ENCODE measurements at regions not wholly inside any gene's neighbourhood (a gene's known extent, or its start where the extent isn't known, plus 50 kb on each side); places are given as distances from the start of the nearest gene placed in this dataset.

DNA sequence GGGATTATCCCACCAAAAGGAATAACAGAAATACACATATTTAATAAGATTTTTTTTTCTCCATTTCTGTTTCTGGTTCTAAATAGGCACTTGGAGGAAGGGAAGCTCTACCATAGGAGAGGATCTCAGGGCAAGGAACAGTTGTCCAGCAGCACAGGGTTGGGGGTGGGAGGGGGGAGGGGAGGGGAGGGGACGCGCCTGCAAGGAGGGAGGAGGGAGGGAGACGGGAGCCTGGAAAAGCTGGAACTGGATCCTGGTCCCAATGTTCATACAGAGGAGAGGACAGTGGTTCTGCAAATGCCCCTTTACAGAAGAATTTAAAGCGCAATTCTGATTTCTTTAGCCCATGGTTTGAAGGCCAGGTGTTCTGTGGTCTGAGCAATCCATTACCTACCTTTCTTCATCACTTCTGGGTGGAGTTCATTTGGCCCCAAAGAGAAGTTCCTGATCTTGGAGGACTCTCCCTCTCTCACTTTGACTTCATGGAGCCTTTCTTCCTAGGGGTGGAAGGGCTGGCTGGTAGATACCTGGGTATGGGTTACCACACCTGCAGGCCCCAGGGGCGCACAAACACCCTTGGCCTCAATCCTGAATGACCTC, 348.9 kb upstream of the NCAM1 start:
- H3K27ac Mint-ChIP-seq = peak overlapping the region; percentile 48
- H3K9me3 Mint-ChIP-seq = no peaks in the 10 kb centered on the region
- no peak for TF ChIP-seq CTCF (IDR thresholded peaks at IDR 0.05; ENCODE audit: unreplicated experiment)
- no peaks in the 10 kb centered on the region for H3K36me3 Mint-ChIP-seq
- no peak for DNase-seq (ENCODE audit: low spot score in 2 of 2, unreplicated experiment in 2 of 2)
- no peaks in the 10 kb centered on the region for H3K27me3 Mint-ChIP-seq (ENCODE audit: low read depth)
- H3K4me1 Mint-ChIP-seq = peaks cover 83% of the 10 kb centered on the region
- no peak overlapping the region for H3K4me3 Mint-ChIP-seq

DNA sequence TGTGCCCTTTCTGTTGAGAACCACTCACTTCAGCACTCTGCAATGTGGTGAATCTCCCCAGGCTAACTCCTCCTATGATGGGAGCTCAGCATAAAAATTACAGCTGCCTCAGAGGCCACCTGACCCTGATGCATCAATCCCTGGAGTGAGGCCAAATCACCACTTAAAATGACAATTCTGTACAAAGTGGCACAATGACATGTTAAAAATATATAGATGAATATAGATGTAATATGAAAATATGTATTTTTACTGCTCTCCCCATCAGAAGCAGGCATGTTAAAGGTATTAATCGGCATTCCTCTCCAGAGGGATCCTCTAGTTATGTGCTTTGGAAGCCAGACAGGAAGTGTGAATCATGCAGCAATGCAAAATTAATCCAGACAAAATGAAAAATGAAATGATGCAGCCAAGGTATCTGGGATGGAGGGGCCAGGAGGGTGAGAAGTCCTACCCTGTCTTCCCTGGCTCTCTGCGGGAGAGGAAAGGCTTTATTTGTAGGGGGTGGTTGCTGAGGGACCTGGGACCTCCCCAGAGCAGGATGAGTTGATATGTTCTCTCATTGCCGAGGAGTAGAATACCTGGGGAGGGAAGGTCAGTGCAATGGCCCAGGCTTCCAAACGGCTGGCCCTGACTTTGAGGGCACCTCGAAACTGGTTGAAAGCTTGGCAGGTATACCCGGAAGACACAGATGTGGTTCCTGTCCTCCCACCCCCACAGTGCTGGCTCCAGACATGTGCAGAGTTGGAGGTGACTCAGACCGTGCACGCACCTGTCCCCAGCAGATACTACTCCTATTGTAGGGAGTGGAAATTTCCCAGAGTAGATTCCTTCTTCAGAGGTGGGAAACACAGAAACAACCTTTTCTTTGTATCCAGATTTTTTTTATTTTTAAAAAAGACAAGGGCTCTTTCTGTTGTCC, 347.9 kb upstream of the NCAM1 start:
- Mint-ChIP-seq H3K27ac (peak overlapping the region; percentile 91), H3K27me3 (ENCODE audit: low read depth) (no peaks in the 10 kb centered on the region), H3K36me3 (no peaks in the 10 kb centered on the region), H3K9me3 (no peaks in the 10 kb centered on the region), H3K4me3 (no peak overlapping the region), H3K4me1 (peaks cover 77% of the 10 kb centered on the region)
- no peak for TF ChIP-seq CTCF (IDR thresholded peaks at IDR 0.05; ENCODE audit: unreplicated experiment)
- no peak for DNase-seq (ENCODE audit: low spot score in 2 of 2, unreplicated experiment in 2 of 2)

DNA sequence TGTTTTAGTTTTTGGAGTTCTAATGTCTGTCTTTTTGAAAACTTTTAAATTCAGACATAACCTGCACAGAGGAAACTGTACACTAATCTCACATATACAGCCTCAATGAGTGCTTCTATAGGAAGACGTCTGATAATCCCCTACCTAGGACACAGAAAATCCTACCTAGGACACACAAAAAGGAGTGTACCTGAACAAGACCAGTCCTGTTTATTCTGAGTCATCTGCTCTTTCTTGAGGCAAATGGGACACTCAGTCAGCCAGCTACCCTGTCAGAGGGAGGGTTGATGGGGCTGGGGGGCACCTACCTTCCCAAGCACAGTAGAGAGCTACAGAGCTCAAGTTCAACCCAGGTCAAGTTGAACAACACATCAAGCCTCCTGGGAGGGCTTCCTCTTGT, 346.6 kb upstream of the NCAM1 start:
- no peak for TF ChIP-seq CTCF (IDR thresholded peaks at IDR 0.05; ENCODE audit: unreplicated experiment)
- H3K4me1 Mint-ChIP-seq = peaks cover 68% of the 10 kb centered on the region
- H3K36me3 Mint-ChIP-seq = no peaks in the 10 kb centered on the region
- H3K9me3 Mint-ChIP-seq = no peaks in the 10 kb centered on the region
- H3K4me3 Mint-ChIP-seq = no peak overlapping the region
- no peaks in the 10 kb centered on the region for H3K27me3 Mint-ChIP-seq (ENCODE audit: low read depth)
- no peak for DNase-seq (ENCODE audit: low spot score in 2 of 2, unreplicated experiment in 2 of 2)
- peak overlapping the region; percentile 83 for H3K27ac Mint-ChIP-seq

DNA sequence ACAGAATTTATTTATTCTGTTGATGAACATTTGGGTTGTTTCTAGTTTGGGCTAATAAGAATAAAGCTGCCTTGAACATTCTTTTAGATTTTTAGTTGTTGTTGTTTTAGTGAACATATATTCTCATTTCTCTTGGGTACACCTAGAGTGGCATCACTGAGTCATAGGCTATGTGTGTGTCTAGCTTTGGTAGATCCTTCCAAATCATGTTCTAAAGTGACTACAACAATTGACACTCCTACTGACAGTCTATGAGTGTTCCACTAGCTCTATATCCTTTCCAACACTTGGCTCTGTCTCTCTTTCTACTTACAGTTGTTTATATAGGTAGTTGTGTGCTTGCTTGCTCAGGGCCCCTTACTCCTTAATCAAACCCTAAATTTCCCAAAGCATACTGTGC, 346.0 kb upstream of the NCAM1 start:
- Mint-ChIP-seq H3K27me3 (ENCODE audit: low read depth) (no peaks in the 10 kb centered on the region), H3K4me1 (peaks cover 64% of the 10 kb centered on the region), H3K4me3 (no peak overlapping the region), H3K27ac (no peak overlapping the region), H3K36me3 (no peaks in the 10 kb centered on the region), H3K9me3 (no peaks in the 10 kb centered on the region)
- no peak for TF ChIP-seq CTCF (IDR thresholded peaks at IDR 0.05; ENCODE audit: unreplicated experiment)
- DNase-seq (ENCODE audit: low spot score in 2 of 2, unreplicated experiment in 2 of 2) = no peak

- no peak for TF ChIP-seq CTCF (IDR thresholded peaks at IDR 0.05; ENCODE audit: unreplicated experiment)
- Mint-ChIP-seq H3K36me3 (no peaks in the 10 kb centered on the region), H3K27me3 (ENCODE audit: low read depth) (no peaks in the 10 kb centered on the region), H3K27ac (no peak overlapping the region), H3K9me3 (no peaks in the 10 kb centered on the region), H3K4me1 (peaks cover 65% of the 10 kb centered on the region), H3K4me3 (no peak overlapping the region)
- no peak for DNase-seq (ENCODE audit: low spot score in 2 of 2, unreplicated experiment in 2 of 2)
These were observed 345.3 kb upstream of the NCAM1 start for GRCh38 chr11:112615891-112616290.

Measured in mesothelial cell of epicardium (in vitro differentiated cells).